ENCODE measurements at regions not wholly inside any gene's neighbourhood (a gene's known extent, or its start where the extent isn't known, plus 50 kb on each side); places are given as distances from the start of the nearest gene placed in this dataset.
"Not testable (repeated sequence)": the region's sequence is repeated elsewhere in the genome, so short reads cannot be mapped to it uniquely, and the experiment has no call there.

DNA sequence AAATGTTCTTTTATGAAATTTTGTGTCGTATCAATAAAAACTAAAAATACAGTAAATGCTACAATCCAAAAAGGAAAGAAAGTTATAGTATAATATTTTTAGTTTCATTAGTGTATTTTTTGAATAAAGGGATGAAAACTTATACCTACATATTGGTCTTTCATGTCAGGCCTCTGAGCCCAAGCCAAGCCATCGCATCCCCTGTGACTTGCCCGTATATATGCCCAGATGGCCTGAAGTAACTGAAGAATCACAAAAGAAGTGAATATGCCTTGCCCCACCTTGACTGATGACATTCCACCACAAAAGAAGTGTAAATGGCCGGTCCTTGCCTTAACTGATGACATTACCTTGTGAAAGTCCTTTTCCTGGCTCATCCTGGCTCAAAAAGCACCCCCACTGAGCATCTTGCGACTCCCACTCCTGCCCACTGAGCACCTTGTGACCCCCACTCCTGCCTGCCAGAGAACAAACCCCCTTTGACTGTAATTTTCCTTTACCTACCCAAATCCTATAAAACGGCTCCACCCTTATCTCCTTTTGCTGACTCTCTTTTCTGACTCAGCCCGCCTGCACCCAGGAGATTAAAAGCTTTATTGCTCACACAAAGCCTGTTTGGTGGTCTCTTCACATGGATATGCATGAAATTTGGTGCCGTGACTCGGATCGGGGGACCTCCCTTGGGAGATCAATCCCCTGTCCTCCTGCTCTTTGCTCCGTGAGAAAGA lies 108.2 kb upstream of the PELI1 start:
- not testable (repeated sequence) for DNase-seq

DNA sequence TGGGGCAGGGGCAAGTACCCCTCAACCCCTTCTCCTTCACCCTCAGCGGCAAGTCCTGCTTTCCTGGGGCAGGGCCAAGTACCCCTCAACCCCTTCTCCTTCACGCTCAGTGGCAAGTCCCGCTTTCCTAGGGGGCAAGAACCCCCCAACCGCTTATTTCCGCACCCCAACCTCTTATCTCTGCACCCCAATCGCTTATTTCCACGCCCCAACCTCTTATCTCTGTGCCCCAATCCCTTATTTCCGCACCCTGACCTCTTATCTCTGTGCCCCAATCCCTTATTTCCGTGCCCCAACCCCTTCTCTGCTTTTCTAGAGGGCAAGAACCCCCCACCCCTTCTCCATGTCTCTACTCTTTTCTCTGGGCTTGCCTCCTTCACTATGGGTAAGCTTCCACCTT lies 109.2 kb upstream of the PELI1 start:
- not testable (repeated sequence) for DNase-seq

DNA sequence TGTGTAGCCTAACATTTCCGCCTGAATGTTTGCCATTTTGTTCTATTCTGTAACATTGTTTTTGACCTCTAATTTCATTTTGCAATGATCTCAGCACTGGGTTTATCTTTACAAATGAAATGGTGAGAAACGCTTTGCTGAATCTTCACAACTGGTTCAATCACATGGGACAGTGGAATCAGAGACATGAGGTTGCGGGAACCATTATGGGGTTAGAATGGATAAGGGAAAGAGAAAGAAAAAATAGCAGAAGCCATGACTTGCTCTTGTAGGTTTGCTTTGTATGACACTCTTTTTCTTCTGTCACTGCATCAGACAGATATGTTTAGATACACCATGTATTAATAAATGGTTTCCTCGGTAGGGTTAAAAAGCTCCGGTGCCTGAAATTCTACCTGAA lies 114.3 kb upstream of the PELI1 start:
- no peak for DNase-seq

DNA sequence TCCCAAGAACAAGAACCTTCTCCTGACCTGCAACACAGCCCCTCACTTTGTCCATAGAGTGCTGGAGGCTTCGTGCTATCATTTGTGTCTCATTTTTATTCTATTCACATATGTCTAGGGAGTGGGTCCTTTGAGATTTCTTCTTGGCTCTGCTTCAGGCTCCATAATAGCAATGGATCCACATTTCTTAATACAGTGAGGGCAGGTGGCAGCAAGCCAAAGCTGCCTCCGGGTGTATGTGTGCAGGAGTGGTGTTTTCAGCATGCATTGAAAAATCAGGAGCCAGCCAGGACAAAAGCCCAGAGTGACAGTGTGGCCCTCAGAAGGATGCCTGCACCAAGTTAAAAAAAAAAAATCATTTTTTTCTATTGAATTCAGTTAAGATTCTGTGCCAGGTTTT lies 115.1 kb upstream of the PELI1 start:
- no peak for DNase-seq

DNA sequence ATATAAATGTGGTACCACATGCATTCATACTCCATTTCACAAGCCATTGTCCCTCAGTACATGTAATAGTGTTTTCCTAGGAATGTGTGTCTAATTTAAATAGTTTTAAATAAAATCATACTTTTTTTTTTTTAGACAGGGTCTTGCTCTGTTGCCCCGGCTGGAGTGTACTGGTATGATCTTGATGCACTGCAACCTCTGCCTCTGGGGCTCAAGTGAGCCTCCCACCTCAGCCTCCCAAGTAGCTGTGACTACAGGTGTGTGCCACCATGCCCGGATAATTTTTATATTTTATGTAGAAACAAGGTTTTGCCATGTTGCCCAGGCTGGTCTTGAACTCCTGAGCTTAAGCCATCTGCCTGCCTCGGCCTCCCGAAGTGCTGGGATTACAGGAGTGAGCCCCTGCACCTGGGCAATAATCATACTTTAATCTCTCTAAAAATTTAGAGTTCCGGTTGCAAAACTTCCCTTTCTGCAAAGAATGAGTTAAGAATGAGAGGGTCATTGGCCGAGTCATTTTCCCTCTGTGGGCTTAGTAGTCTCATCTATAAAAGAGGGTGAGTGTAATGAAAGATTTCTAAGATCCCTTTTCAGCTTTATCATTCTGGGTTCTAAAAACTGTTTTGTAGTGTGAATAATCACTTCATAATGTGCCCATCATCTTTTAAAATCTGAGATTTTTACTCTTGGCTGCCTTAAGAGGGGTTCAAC lies 116.0 kb upstream of the PELI1 start:
- DNase-seq = no peak

DNA sequence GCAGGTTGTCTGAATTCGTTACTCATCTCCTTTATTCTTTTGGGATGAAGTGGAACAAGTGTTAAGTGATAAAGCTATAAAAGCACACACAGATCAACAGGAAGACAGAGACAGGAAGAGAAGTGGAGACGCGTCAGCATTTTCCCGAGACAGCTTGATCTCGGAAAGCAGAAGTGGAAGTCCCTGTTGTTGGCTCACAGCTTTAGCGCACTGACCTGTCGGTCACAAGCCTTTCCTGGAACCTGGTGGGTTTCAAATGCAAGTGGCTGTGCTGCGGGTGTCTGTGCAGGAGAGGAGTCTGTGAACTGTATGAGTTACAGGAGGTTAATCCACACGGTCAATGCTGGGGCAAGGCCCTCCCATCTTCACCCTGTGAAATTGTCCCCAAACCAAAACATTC lies 116.6 kb upstream of the PELI1 start:
- DNase-seq = peak; percentile 40

DNA sequence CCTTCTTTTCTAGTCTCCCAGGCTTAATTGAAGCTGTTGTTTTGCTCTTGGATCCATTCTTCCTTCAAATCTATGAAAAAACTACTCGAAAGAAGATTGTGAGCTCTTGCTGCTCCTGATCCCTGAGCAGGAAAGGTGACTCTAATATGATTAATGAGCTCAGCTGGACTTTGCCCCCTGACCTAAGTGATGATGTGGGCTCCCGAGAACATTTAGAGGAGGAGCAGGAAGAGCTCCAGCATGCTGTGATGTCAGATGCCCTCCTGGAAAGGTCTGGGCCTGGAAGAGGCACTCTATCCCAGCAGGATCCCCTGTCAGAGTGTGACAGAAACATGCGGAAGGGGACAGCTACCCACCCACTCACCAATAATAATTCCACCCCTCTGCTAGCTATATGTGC lies 117.9 kb upstream of the PELI1 start:
- no peak for DNase-seq

DNA sequence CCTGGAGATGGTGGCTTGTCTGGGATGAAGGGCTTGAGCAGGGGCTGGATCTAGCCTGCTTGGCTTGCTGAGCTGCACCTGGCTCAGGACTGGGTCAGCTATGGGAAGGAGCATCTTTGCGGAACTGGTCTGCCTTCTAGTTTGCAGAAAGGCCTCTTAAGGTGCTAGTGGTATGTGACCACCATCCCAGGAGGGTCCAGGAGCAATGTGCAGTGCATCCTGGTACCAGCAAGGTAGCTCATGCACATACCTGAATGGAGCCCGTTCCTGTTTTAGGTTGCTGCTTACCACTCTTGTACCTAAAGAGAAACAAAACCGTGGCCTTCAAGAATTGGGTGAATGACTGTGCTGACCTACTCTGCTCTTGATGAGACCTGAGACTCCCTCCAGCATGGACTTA lies 118.6 kb upstream of the PELI1 start:
- no peak for DNase-seq

DNA sequence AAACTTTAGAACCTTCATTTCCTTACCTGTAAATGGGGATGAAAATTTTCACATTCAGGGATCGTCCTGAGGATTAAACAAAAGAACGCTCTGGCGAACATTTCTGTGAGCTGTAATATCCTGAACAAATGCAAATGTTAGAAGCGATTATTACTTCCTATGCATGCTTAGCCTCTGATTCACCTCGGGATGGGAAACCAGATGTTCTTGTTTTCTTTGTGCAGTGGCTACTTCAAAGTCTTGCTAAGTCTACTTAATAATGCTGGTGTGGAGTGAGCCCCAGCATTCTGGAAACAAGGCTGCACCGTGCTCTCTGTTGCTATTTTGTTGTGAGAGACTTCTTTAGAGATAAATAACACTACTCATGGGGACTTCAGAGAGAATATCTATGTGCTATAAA lies 119.1 kb upstream of the PELI1 start:
- DNase-seq = no peak

DNA sequence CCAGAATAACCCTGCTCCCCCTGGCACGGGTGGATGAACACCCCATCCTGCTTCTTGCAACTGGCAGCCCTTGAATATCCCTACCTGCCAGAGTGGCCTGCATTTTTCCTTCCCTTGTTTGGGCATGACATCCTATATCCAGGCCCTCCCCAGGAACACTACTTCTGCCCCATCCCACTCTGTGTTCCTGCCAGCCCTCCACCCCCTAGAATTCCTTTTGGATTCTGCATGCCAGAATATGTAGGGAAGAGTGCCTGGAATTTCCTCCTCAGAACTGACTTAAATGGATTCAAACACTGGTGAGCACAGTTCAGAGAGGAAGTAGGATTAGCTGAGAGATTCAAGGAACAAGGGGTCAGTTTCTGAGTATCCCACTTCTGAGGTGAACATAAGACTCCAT lies 123.5 kb upstream of the PELI1 start:
- no peak for DNase-seq

DNA sequence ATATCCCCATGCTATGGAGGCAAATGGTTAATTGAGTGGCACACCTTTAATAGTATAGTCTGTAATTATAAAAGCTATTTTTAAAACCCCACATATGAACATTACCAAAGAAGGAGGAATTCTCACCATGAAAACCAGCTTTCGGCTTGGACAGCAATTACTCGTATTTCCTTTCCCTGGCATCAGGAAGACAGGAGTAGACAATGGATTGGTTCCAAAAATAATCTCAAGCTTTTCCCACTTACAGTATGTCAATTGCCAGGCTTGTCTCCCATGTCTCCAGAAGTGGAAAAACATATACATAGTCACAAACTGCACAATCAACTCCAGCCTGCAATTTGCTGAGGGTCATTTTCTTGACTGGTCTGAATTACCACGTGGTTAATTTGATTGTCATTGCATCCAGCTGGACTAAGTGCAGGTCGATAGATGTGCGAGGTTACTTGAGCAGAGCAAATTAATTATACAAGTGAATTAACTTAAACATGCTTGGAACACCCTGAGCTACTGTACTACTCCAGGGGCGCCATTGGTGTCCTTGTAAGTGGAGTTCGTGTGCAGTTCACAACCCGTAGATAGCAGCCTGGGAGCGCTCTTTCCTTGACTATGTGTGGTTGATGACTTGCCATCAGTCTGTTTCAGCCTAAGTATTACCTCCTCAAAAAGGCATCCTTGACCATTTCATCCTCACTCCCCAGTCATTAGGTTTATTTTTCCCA lies 124.3 kb upstream of the PELI1 start:
- no peak for DNase-seq

DNA sequence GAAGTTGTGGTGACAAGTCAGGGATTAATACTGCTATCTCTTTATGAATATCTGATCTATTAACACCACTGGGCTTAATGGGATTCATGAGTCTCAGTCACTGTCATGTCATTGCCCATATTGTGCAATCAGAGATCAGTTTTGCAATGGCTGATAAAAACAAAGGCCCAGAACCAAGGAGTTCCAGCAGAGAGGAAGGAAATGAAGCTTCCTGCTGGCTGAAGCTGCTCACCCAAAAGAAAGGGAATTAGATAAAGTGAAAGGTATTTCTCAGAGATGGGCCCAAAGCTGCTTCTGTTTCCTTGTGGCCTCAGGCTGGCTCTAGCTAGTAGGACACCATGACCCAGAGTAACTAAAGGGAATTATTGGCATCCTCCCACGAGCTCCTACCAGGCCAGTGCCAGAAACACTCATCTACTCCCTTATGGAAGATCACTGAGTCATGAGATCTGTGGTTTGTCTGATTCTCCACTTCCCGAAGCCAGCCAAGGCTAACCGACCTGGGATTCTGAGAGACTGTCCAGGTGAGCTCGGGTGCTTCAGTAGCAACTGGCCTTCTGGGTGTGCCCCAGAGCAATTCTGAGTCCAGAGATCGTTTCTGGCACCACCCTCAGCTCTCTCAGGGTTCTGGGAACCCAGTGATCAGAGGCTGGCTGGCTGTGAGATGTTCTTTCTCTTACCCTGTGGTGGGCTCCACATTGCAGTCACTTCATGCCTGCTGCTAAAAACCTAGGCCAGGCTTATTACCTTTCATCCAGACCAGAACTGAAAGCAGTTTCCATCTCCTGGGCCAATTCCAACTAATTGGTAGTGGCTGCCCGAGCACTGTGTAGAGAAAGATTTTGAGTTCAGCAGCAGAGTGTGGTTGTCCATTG lies 129.5 kb upstream of the PELI1 start:
- DNase-seq = peak; percentile 26

DNA sequence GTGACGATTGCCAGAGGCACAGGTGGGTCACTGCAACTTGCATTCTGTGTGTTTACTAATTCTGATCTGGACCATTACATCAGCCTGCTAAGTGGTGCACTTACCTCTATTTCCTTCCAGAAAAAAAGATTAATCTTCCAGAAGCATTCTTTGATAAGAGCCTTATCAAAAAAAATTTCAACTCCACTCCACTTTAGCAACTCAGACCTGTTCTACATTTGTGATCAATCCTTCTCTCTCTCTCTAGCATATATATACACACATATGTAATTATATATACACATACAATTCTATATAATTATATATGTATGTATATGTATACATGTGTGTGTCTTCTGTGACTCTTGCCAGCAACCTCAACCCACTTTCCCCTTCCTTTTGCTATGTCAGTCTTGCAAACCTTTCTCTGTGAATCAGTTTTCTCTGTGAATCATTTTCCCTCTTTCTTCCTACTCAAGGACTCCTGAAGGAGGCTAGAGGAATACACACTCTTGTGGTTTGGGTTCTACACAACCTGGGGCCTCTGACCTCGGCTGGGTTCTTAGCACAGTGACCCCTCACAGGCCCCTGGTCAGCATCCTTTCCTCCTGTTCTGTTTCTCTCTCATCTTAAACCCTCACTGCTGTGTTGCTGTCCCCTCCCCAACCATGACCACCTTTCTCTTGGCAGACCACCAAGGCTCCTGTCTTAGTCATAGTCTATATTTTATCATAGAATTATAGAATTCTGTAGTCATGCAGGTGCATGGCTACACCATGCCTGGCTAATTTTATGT lies 130.4 kb upstream of the PELI1 start:
- DNase-seq = no peak

DNA sequence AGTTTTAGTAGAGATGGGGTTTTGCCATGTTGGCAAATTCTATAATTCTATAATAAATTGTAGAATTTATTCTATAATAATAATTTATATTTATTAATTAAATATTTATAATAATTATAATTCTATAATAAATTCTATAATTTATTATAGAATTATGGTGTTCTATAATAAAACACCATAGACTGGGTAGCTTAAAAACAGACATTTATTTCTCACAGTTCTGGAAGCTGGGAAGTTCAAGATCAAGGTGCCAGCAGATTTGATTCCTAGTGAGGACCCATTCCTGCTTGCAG lies 130.9 kb upstream of the PELI1 start:
- no peak for DNase-seq

DNA sequence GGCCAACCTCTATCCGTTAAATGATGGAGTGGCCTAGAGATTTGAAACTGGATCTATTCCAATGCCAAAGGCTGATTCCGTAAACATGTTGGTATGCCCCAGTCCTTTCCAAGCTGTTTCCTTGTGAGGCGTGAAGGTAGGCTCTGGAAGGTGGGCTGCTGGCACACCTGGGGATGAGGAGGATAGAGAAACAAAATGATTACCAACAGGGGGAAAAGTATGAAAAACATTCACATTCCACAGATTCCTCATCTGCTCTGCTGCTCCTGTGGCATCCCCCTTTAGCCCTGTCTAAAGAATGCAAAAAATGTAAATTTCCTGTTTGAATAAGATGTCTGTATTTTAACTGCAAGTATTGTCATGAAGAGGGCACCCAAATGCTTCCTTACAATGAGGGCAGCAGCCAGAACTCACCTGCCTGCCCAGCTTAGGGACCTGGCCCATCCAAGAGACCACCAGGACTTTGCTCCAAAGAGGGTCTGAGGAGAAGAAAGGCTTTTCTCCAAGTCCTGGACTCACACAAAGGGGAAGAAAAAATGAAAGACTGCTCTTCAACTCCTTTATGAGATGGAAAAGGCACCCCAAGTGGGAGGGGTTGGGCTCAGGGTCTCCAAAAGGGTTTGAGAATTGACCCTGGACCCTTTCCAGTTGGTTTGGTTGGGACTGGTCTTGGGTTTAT lies 132.3 kb upstream of the PELI1 start:
- DNase-seq = no peak

DNA sequence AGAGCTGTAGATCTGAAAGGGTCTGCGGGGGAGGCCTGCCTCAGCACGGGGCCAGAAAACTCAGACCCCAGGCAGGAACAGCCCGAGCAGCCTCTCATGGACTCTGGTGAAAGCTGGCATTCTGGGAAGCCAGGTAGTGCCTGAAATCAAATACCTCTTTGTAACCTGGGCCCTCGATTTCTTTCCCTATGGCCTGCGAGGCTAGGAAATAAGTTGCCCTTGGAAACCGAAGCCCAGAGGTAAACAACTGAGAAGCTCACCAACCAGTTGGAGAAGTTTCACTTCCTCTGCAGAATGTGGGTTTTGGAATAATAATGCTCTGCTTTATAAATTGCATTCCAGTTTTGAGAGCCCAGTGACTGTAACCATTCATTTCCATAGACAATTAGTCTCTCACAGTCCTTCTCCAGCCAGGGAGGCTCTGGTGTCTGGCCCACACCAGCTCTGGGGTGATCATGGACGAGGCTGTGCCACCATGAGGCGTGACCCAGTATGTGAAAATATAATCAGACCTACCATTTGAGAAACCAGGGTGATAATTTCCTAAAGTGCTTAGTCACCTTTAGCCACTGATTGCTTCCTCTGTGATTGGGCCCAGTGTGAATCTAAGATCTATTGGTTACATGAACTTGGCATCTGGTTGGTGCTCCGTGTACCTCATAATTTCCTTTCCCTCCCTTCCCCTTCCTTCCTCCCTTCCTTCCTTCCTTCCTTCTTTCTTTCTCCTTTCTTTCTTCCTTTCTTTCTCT lies 133.1 kb upstream of the PELI1 start:
- peak; percentile 11 for DNase-seq

DNA sequence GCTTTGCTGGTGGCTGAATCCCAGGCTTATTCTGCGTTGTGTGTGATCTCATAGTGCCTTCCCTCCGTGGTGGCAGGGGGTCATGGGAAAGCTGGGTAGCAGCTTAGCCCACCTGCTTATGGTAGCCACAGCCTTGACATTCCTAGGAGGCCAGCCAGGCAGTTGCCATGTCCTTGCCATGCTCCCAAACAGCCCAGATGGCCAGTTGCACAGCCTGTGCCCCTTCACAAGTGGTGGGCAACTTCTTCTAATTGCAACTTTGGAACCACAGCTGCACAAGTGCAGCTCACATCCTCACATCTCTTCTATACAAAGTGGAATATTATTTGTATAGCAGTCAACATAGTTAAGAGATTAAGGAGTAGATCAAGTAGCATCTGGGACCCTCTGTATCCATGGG lies 136.6 kb upstream of the PELI1 start:
- DNase-seq = not testable (repeated sequence)

DNA sequence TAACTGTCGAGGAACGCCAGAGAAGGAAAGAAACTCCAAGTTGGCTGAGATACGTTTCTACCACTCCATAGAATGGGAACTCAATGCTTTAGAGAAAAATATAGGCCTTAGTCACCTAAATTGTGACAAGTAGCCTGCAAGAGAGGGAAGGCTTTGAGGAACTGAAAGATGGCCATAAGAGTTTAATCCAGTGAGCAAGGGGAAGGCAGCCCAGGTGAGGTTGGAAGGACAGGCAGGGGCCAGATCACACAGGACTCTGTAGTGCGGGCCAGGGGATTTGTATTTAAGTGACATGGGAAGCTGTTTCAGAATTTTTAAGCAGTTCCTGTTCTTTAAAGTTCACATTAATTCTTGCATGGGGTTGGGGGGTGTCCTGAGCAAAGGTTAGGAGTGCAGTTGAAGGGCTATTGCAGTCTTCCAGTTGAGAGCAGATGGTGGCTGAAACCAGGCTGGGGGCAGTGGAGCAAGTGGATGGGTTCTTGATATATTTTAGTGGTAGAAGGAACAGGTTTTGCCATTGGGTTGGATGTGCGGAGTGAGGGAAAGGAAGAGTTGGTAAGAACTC lies 138.9 kb upstream of the PELI1 start:
- DNase-seq = no peak

DNA sequence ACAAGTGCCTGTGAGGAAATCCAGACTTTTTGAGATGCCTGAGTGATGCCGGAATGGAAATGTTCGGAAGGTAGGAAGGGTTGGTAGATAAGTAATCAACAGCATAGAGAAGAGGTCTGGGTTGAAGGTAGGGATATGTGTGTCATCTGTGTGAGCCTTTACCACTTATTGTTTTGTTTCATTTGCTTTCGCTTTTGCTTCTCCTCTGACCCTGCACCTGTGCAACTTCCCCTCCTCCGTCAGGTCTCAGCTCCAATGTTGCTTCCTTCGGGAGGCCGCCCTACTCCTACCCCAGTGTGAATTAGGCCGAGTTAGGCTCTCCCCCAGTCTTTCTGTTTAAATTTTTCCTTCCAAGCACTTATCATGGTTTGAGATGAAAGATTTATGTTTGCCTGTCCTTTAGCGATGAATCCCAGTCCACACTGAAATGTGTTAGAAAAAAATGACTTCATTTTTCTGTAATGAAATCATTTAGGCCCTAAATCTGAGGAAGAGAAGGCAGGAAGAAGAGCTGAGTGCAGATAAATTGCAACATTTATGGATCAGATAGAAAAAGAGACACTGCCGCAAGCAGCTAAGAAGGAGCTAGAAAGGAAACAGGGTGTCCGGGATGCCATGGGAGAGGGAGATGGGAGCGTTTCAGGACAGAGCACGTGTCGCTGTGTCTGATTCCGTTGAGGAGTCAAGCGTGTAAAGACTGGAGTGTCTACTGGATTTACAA lies 139.6 kb upstream of the PELI1 start:
- peak; percentile 52 for DNase-seq

DNA sequence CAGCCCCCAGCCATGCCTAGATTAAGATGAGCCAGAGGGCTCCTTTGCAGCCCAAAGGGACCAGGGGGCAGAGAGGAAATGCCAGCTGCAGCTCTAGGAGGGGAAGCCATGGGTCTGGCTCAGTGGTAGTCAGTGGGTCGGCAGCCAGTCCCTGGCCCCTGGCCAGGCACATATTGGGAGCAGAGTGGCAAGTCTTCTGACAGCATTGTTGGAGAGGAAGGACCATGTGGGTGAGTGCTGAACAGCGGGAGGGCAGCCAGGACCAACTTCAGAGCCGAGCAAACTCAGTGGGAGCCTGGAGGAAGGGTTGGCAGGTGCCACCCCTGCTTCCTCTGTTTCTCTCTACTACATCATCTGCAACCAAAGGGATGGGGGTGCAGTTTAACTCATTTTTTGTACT lies 140.5 kb upstream of the PELI1 start:
- no peak for DNase-seq

Data from CD4-positive, alpha-beta T cell treated with Interleukin-4 for 4 hours (primary cell).